Sigmoid colon (tissue), 6 donors: ENCODE measurements at regions not wholly inside any gene's neighbourhood (a gene's known extent, or its start where the extent isn't known, plus 50 kb on each side); places are given as distances from the start of the nearest gene placed in this dataset.

ENCODE experiments used
- DNase-seq: peaks from one replicate; pipeline ENCODE4 v3.0.0-alpha.2; 2019
- H3K27ac ChIP-seq, 4 donors: fragments of 200-600 bp; sonication (generic); one replicate each; pipeline ENCODE4 v1.5.1; 2016 to 2019; ENCODE audit warnings: mild to moderate bottlenecking in 1 of 4
- H3K27me3 ChIP-seq, 3 donors: fragments of 200-600 bp; sonication (generic); one replicate each; pipeline ENCODE4 v1.5.1; 2019; ENCODE audit warnings: mild to moderate bottlenecking in 1 of 3
- H3K36me3 ChIP-seq, 4 donors: fragments of 200-600 bp; sonication (generic); one replicate each; pipeline ENCODE4 v1.5.1; 2016 to 2019
- H3K4me1 ChIP-seq, 4 donors: fragments of 200-600 bp; sonication (generic); one replicate each; pipeline ENCODE4 v1.5.1; 2017 to 2019
- H3K4me3 ChIP-seq, 4 donors: fragments of 200-600 bp; sonication (generic); one replicate each; pipeline ENCODE4 v1.5.1; 2017 to 2019; ENCODE audit warnings: mild to moderate bottlenecking in 2 of 4, moderate library complexity in 1 of 4
- H3K9me3 ChIP-seq, 4 donors: fragments of 200-600 bp in 3 of 4; sonication (generic) in 3 of 4; one replicate each; pipeline versions ENCODE4 v1.5.1 to v1.6.1; 2013 to 2019
- CTCF ChIP-seq, 4 experiments: fragments of 450-650 bp in 3 of 4; fragments of 200-600 bp in 1 of 4; IDR thresholded peaks; one replicate each; pipeline ENCODE4 v1.5.1; 2016 to 2019; ENCODE audit warnings: antibody characterized with exemption in 4 of 4, mild to moderate bottlenecking in 3 of 4, moderate library complexity in 2 of 4
- EP300 ChIP-seq, 4 donors: sonication (generic); formaldehyde crosslinking; IDR thresholded peaks; one replicate each; pipeline ENCODE4 v1.6.1; 2017; ENCODE audit warnings: antibody characterized with exemption in 4 of 4
- POLR2A ChIP-seq, 2 donors: fragments of 450-650 bp; IDR thresholded peaks; one replicate each; pipeline ENCODE4 v1.6.1; 2016; ENCODE audit warnings: antibody characterized with exemption in 2 of 2, mild to moderate bottlenecking in 2 of 2, moderate library complexity in 2 of 2
- POLR2AphosphoS5 ChIP-seq, 4 donors: sonication (generic); formaldehyde crosslinking; IDR thresholded peaks; one replicate each; pipeline ENCODE4 v1.6.1; 2017; ENCODE audit warnings: antibody characterized with exemption in 4 of 4
- WGBS, 2 donors: extraction: QIAGEN DNeasy Blood & Tissue Kit; methylation state at CpG; one replicate each; pipeline ENCODE4 v1.1.7; 2013; 5-methylcytosine and 5-hydroxymethylcytosine counted together
- intact Hi-C: fragments of 100-400 bp; cut with DNase I; formaldehyde crosslinking; loops from one replicate; pipeline ENCODE4 v1.15.1; 2023
- donor health status: healthy with polysubstance abuse.
- donor health status: healthy.

DNA sequence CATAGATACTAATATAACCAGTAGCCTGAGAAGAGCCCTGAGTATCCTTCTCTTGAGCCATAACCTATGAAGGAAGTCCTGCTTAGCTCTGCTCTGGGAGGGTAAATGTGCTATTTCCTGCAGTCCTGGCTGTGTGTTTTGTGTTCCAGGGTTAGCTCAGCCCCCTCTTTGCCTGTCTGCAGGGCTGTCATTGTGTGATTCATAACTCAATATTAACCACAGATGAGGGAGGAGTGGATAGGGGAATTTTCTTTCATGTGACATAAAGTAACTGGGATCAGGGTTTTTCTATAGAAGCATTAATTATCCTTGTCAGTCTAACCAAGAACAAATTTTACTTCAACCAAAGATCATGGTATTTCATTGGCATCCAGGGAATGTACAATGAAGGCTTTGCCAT is 183.3 kb upstream of the ZBTB20 start:
- H3K9me3 ChIP-seq = no peaks in the 10 kb centered on the region
- DNase-seq = no peak
- intact Hi-C loops = no loop called here

DNA sequence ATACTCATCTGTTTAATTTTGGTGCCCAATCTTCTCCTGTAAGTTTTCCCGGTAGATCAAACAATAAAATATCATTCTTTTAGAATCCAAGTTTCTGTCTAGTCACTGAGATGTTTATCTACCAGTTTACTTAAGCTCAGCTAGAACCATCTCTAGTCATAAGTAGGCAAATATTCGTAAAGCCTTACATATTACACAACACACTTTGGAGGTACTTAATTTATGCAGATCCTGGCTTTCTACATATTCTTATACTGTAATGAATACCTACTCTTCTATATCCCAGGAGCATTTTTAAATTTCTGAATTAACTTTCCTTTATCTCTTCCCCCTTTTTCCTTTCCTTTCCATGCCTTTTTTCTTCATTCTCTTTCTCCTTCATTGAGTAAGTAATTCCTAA is 185.9 kb upstream of the ZBTB20 start:
- no peaks in the 10 kb centered on the region for H3K27me3 ChIP-seq
- no peak overlapping the region for H3K27ac ChIP-seq
- WGBS, 2 donors = 79 to 86% methylated on average over 2 of the region's 2 CpGs
- TF ChIP-seq CTCF (IDR thresholded peaks at IDR 0.05) (no peak), POLR2A (IDR thresholded peaks at IDR 0.05) (no peak), EP300 (IDR thresholded peaks at IDR 0.05) (no peak)
- DNase-seq = no peak
- H3K4me3 ChIP-seq = no peak overlapping the region
- H3K4me1 ChIP-seq = no peaks in the 10 kb centered on the region
- H3K36me3 ChIP-seq = no peaks in the 10 kb centered on the region
- intact Hi-C loops = no loop called here
- no peaks in the 10 kb centered on the region for H3K9me3 ChIP-seq

More for the DNA sequence above, 183.3 kb upstream of the ZBTB20 start:
- Histone ChIP-seq H3K36me3 (no peaks in the 10 kb centered on the region), H3K4me3 (no peak overlapping the region), H3K4me1 (no peaks in the 10 kb centered on the region), H3K27me3 (no peaks in the 10 kb centered on the region), H3K27ac (no peak overlapping the region)
- no peak for TF ChIP-seq CTCF (IDR thresholded peaks at IDR 0.05)
- TF ChIP-seq POLR2A (IDR thresholded peaks at IDR 0.05) = no peak
- no peak for TF ChIP-seq POLR2AphosphoS5 (IDR thresholded peaks at IDR 0.05)
- no peak for TF ChIP-seq EP300 (IDR thresholded peaks at IDR 0.05)

DNA sequence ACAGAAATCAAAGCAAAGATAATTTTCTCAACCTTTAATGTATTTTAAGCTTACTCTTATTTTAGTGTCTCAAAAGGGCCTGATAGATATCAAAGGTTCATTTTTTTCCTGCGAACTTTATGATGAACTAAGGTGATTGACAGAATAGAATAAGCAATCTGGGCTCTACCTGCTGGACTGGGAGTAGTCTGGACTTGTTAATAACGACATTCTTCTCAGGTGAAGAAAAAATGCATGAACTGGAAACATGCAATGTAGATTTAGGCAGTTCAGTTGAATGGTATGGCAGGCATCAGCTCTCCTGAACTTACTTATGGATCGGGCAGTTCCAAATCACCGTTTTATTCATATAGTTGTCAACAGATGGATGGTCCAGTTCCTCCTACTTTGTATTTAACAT is 189.7 kb upstream of the ZBTB20 start:
- TF ChIP-seq EP300 (IDR thresholded peaks at IDR 0.05) = no peak
- Histone ChIP-seq H3K27ac (no peak overlapping the region), H3K27me3 (no peaks in the 10 kb centered on the region), H3K36me3 (no peaks in the 10 kb centered on the region), H3K4me1 (no peaks in the 10 kb centered on the region), H3K9me3 (no peaks in the 10 kb centered on the region), H3K4me3 (no peak overlapping the region)
- 74 to 86% methylated on average over 4 of the region's 4 CpGs for WGBS, 2 donors
- intact Hi-C loops = no loop called here
- no peak for DNase-seq

GRCh38 chr3:115340586-115340985 is 193.5 kb upstream of the ZBTB20 start:
- H3K27ac ChIP-seq = no peak overlapping the region
- no peaks in the 10 kb centered on the region for H3K27me3 ChIP-seq
- no peaks in the 10 kb centered on the region for H3K36me3 ChIP-seq
- TF ChIP-seq CTCF (IDR thresholded peaks at IDR 0.05) = no peak
- TF ChIP-seq POLR2AphosphoS5 (IDR thresholded peaks at IDR 0.05) = no peak
- no peak for TF ChIP-seq POLR2A (IDR thresholded peaks at IDR 0.05)
- no peak for TF ChIP-seq EP300 (IDR thresholded peaks at IDR 0.05)
- DNase-seq = no peak
- H3K9me3 ChIP-seq = no peaks in the 10 kb centered on the region
- no peaks in the 10 kb centered on the region for H3K4me1 ChIP-seq
- WGBS, 2 donors = 75 to 85% methylated on average over 4 of the region's 4 CpGs
- intact Hi-C loops = no loop called here
- no peak overlapping the region for H3K4me3 ChIP-seq

DNA sequence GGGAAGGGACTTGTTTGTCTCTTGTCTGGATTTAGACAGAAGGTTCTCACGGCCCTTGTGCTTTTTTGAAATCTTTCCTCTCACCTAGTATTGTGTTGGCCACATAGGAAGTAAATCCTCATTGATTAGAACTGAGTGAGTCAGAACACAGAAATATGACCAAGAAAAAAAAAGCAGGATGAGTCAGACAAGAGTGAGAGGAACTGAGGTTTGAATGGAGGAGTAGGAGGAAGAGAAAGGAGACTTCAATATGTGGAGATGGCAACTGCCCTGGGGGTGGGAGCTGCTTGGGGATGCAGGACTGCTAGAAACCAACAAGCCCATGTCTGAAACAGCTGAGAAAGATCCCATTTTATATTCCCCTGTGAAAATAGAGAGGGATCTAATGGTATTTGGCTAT is 194.1 kb upstream of the ZBTB20 start:
- DNase-seq = no peak
- H3K36me3 ChIP-seq = no peaks in the 10 kb centered on the region
- intact Hi-C loops = no loop called here
- no peak overlapping the region for H3K4me3 ChIP-seq
- H3K4me1 ChIP-seq = no peaks in the 10 kb centered on the region
- 66 to 67% methylated on average over 1 of the region's 1 CpG for WGBS, 2 donors
- no peaks in the 10 kb centered on the region for H3K27me3 ChIP-seq
- no peak overlapping the region for H3K27ac ChIP-seq
- no peaks in the 10 kb centered on the region for H3K9me3 ChIP-seq
- TF ChIP-seq EP300 (IDR thresholded peaks at IDR 0.05) = no peak

DNA sequence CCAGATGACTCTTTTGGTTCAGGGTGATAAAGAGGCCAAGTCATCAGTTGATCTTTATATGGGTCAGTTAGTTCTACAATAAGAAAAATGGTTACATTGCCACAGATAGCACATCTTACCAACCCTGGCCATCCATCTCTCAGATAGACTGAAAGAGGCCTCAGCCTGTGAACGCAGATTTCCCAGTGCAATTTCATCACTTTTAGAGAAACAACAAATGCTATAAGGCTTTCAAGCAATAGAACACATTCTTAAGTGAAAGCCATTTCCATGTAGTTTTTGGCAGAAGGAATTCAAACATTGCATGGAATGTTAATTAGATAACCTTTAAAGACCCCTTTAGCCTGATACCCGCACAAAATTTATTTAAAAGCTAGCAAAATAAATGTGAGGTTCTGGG is 200.6 kb upstream of the ZBTB20 start:
- TF ChIP-seq CTCF (IDR thresholded peaks at IDR 0.05) (no peak), POLR2A (IDR thresholded peaks at IDR 0.05) (no peak), EP300 (IDR thresholded peaks at IDR 0.05) (no peak), POLR2AphosphoS5 (IDR thresholded peaks at IDR 0.05) (no peak)
- no peak for DNase-seq
- 31 to 61% methylated on average over 2 of the region's 2 CpGs for WGBS, 2 donors

More for the DNA sequence above, 200.6 kb upstream of the ZBTB20 start:
- no peaks in the 10 kb centered on the region for H3K27me3 ChIP-seq
- H3K9me3 ChIP-seq = no peaks in the 10 kb centered on the region
- intact Hi-C loops = no loop called here
- H3K4me3 ChIP-seq = no peak overlapping the region
- H3K4me1 ChIP-seq = no peaks in the 10 kb centered on the region
- H3K36me3 ChIP-seq = no peaks in the 10 kb centered on the region
- no peak overlapping the region for H3K27ac ChIP-seq
